ENCODE measurements at regions not wholly inside any gene's neighbourhood (a gene's known extent, or its start where the extent isn't known, plus 50 kb on each side); places are given as distances from the start of the nearest gene placed in this dataset.

DNA sequence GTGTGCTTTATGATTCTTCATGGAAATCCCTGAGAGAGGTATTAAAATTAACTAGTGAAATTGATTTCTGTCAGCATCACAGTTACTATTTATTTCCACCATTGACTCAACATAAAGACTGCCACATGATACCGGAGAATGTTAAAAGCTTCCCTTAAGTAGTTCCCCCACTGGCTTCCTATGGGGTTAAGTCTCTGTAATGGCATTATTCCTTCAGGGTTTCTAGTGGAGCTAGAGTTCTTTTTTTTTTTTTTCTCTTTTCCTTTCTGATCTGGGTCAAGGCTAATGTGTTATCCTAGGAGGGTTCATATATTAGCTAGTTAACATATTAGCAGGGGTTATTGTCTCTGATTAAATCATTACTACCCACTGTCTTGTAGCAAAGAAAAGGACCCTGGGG lies 1919.1 kb upstream of the PIK3C3 start:
- Histone ChIP-seq H3K36me3 (no peaks in the 10 kb centered on the region), H3K9me3 (no peaks in the 10 kb centered on the region), H3K27me3 (ENCODE audit: low read depth) (no peaks in the 10 kb centered on the region), H3K27ac (no peak overlapping the region), H3K4me1 (no peaks in the 10 kb centered on the region), H3K4me3 (no peak overlapping the region)
- TF ChIP-seq, protein P1, sequence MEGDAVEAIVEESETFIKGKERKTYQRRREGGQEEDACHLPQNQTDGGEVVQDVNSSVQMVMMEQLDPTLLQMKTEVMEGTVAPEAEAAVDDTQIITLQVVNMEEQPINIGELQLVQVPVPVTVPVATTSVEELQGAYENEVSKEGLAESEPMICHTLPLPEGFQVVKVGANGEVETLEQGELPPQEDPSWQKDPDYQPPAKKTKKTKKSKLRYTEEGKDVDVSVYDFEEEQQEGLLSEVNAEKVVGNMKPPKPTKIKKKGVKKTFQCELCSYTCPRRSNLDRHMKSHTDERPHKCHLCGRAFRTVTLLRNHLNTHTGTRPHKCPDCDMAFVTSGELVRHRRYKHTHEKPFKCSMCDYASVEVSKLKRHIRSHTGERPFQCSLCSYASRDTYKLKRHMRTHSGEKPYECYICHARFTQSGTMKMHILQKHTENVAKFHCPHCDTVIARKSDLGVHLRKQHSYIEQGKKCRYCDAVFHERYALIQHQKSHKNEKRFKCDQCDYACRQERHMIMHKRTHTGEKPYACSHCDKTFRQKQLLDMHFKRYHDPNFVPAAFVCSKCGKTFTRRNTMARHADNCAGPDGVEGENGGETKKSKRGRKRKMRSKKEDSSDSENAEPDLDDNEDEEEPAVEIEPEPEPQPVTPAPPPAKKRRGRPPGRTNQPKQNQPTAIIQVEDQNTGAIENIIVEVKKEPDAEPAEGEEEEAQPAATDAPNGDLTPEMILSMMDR (IDR thresholded peaks at IDR 0.05) = no peak
- DNase-seq (no peak), ATAC-seq (no peak)
- intact Hi-C loops (cut with DNase I) = no loop called here

DNA sequence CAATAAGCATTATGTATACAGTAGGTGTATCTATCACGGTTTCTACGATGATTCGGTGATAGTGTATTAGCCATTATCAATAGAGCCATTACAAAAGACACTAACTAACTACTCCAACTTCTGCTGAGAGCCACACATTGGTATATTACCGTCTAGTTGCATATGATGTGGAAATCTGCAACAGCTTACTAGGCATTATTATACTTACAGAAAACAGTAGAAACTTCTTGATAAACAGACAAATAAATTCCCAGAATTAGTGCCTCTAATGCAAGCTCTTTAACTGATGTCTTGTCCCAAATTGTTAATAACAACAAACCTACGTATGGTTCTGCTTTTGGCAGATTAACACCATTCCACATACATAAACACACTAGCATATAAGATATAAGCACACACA lies 1923.0 kb upstream of the PIK3C3 start:
- no peak for DNase-seq
- Histone ChIP-seq H3K36me3 (no peaks in the 10 kb centered on the region), H3K9me3 (no peaks in the 10 kb centered on the region), H3K4me3 (no peak overlapping the region), H3K27me3 (ENCODE audit: low read depth) (no peaks in the 10 kb centered on the region), H3K4me1 (no peaks in the 10 kb centered on the region), H3K27ac (no peak overlapping the region)
- ATAC-seq = no peak
- intact Hi-C loops (cut with DNase I) = no loop called here
- TF ChIP-seq, protein P1 (IDR thresholded peaks at IDR 0.05) = no peak

DNA sequence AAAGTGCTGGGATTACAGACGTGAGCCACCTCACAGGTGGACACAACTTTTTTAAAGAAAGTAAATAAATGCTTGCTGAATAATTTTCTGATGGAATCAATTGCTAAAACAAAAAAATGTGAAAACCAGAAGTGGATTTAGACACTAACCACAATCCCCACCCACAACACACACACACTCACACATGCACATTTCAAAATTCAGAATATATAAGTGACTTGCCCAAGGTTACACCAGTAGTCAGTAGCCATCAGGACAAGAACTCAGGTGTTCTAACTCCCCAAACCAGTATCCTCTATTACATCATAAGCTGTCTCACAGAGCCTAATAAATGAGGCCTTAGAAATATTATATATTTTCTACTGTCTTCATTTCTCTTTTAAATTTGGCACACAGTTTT lies 1923.6 kb upstream of the PIK3C3 start:
- no peaks in the 10 kb centered on the region for H3K27me3 ChIP-seq (ENCODE audit: low read depth)
- H3K4me3 ChIP-seq = no peak overlapping the region
- no peaks in the 10 kb centered on the region for H3K36me3 ChIP-seq
- no peak for ATAC-seq
- no peaks in the 10 kb centered on the region for H3K9me3 ChIP-seq
- TF ChIP-seq, protein P1 (IDR thresholded peaks at IDR 0.05) = no peak
- no peak overlapping the region for H3K27ac ChIP-seq
- intact Hi-C loops (cut with DNase I) = no loop called here
- no peaks in the 10 kb centered on the region for H3K4me1 ChIP-seq
- DNase-seq = no peak

DNA sequence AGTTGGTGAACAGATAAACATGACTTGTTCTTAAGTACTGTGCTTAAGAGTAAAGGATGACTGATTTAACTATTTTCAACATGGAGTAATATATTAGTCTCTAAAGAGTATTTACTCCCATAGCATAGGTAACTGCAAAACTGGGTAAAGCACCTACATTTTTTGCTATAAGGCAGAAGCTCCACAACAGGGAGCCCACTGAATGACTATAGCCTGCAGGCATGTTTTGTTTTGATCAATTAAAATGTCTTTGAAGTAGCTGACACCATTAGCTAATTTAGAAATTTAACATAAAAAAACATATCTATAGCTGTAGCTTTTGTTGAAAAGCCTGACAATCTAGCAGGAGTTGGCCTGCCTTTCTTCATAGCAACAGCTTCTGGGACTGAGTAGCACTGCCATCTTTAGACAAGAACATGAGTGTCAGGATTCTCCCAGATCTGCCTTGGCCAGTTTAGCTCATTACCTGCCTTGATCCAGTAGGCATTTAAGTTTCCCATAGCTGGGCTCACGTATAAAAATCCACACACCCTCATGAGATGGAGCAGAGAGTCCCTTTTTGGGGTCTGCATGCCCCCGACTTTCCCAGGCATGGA lies 1935.1 kb upstream of the PIK3C3 start:
- Histone ChIP-seq H3K4me1 (no peaks in the 10 kb centered on the region), H3K27ac (no peak overlapping the region), H3K4me3 (no peak overlapping the region), H3K27me3 (ENCODE audit: low read depth) (no peaks in the 10 kb centered on the region), H3K9me3 (no peaks in the 10 kb centered on the region), H3K36me3 (no peaks in the 10 kb centered on the region)
- no peak for DNase-seq
- TF ChIP-seq, protein P1 (IDR thresholded peaks at IDR 0.05) = no peak
- intact Hi-C loops (cut with DNase I) = no loop called here
- ATAC-seq = no peak

DNA sequence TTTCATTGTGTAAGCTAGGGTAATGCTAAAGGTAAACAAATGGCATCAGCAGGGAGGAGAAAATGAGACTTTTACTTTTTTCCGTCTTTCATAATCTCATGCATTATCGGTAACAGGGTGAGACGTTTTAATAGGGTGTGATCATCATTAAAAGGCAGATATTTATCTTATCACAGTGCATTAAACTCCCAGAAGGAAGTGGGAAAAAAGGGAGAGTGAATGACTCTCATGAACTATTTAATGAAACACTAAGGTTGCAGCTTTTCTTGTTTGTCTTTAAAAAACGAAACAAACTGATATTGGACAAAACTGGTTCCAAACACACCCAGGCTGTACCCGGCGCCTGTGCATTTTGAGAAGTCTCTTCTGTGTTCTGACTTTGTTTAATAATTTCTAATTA lies 1936.8 kb upstream of the PIK3C3 start:
- Histone ChIP-seq H3K4me3 (no peak overlapping the region), H3K27ac (no peak overlapping the region), H3K27me3 (ENCODE audit: low read depth) (no peaks in the 10 kb centered on the region), H3K4me1 (no peaks in the 10 kb centered on the region), H3K9me3 (no peaks in the 10 kb centered on the region), H3K36me3 (no peaks in the 10 kb centered on the region)
- TF ChIP-seq, protein P1 (IDR thresholded peaks at IDR 0.05) = no peak
- intact Hi-C loops (cut with DNase I) = no loop called here
- DNase-seq (no peak), ATAC-seq (no peak)

DNA sequence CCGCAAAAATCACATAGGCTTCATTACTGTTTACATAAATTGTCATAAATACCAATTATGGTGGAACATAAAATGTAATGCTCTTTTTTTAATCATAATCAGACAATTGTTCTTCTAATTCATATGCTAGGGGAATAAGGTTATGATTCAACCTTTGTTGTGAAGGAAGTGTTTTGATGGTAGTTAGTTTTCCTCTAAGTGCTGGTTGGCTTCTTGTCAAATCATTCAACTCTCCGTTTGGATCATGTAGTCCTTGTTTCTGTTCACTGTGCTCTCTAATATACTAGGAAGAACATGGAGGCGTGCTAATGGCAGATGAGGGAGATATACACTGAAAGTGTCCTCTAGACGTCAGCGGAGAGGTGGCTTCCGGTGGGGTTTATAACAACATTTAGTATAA lies 1938.0 kb upstream of the PIK3C3 start:
- no peaks in the 10 kb centered on the region for H3K27me3 ChIP-seq (ENCODE audit: low read depth)
- H3K36me3 ChIP-seq = no peaks in the 10 kb centered on the region
- H3K4me1 ChIP-seq = no peaks in the 10 kb centered on the region
- H3K9me3 ChIP-seq = no peaks in the 10 kb centered on the region
- no peak for DNase-seq
- TF ChIP-seq, protein P1 (IDR thresholded peaks at IDR 0.05) = no peak
- intact Hi-C loops (cut with DNase I) = no loop called here
- H3K27ac ChIP-seq = no peak overlapping the region
- ATAC-seq = no peak
- H3K4me3 ChIP-seq = no peak overlapping the region
